PC-3 (cell line): ENCODE measurements at regions not wholly inside any gene's neighbourhood (a gene's known extent, or its start where the extent isn't known, plus 50 kb on each side); places are given as distances from the start of the nearest gene placed in this dataset.

Experiments used
- ATAC-seq: fragments of 200-7000 bp; cut with Tn5 transposase; 2 replicates; pipeline ENCODE4 v1.9.1; 2020; ENCODE audit warnings: mild to moderate bottlenecking, moderate library complexity
- BruUV-seq: library from RNA; stranded (reverse); fragments of 400-500 nt; replicated peaks from 2 replicates; lab custom pipeline; 2021; lab: Mats Ljungman, UMichigan
- CTCF ChIA-PET: fragments of 300-600 bp; sonication (Branson Sonifier 250); formaldehyde crosslinking; loops from one replicate; lab custom pipeline; 2022; ENCODE audit warnings: antibody characterized with exemption; lab: Charles Lee
- POLR2A ChIA-PET: fragments of 300-600 bp; sonication (Branson Sonifier 250); formaldehyde crosslinking; loops from one replicate; lab custom pipeline; 2022; ENCODE audit warnings: antibody characterized with exemption; ENCODE audit not compliant: unreplicated experiment; lab: Charles Lee
- DNase-seq: peaks from one replicate; pipeline ENCODE4 v3.0.0-alpha.2; 2015
- H2AFZ ChIP-seq: fragments of 300-600 bp; sonication (generic); 2 replicates; pipeline ENCODE4 v1.6.0; 2016; ENCODE audit warnings: antibody characterized with exemption, low read length
- H3F3A ChIP-seq: fragments of 300-600 bp; sonication (generic); one replicate; pipeline ENCODE4 v1.6.0; 2017; ENCODE audit warnings: antibody characterized with exemption, low read length, control low read depth, mild to moderate bottlenecking; ENCODE audit not compliant: unreplicated experiment
- H3K27ac ChIP-seq: fragments of 300-600 bp; sonication (generic); 2 replicates; pipeline ENCODE4 v1.5.1; 2016; ENCODE audit warnings: mild to moderate bottlenecking, low read length
- H3K27me3 ChIP-seq: fragments of 300-600 bp; sonication (generic); 2 replicates; pipeline ENCODE4 v1.6.1; 2016; ENCODE audit warnings: low read length, mixed read lengths
- H3K36me3 ChIP-seq: fragments of 300-600 bp; sonication (generic); 2 replicates; pipeline ENCODE4 v1.6.1; 2016; ENCODE audit warnings: low read depth, mixed run types, low read length, mixed read lengths
- H3K4me1 ChIP-seq: fragments of 300-600 bp; sonication (generic); 2 replicates; pipeline ENCODE4 v1.5.1; 2016; ENCODE audit warnings: low read length; ENCODE audit not compliant: insufficient read depth
- H3K4me2 ChIP-seq: fragments of 300-600 bp; sonication (generic); 2 replicates; pipeline ENCODE4 v1.6.0; 2016; ENCODE audit warnings: low read length
- H3K4me3 ChIP-seq: fragments of 300-600 bp; sonication (generic); 2 replicates; pipeline ENCODE4 v1.5.1; 2016; ENCODE audit warnings: mild to moderate bottlenecking, low read length, mixed read lengths
- H3K79me2 ChIP-seq: fragments of 300-600 bp; sonication (generic); 2 replicates; pipeline ENCODE4 v1.6.1; 2017; ENCODE audit warnings: low read length, mixed read lengths
- H3K9ac ChIP-seq: fragments of 300-600 bp; sonication (generic); 2 replicates; pipeline ENCODE4 v1.6.0; 2016; ENCODE audit warnings: mild to moderate bottlenecking, low read length
- H3K9me2 ChIP-seq: fragments of 300-600 bp; sonication (generic); replicated peaks from 2 replicates; pipeline ENCODE4 v1.6.1; 2016; ENCODE audit warnings: mixed run types, low read length, mixed read lengths
- H3K9me3 ChIP-seq: fragments of 300-600 bp; sonication (generic); 2 replicates; pipeline ENCODE4 v1.6.1; 2016; ENCODE audit warnings: low read length, mixed read lengths
- H4K20me1 ChIP-seq: fragments of 300-600 bp; sonication (generic); 2 replicates; pipeline ENCODE4 v1.6.1; 2016; ENCODE audit warnings: low read length, mixed read lengths
- CTCF ChIP-seq: fragments of 300-600 bp; sonication (generic); conservative IDR thresholded peaks from 2 replicates; pipeline ENCODE4 v1.5.1; 2017; ENCODE audit warnings: antibody characterized with exemption, low read depth, mild to moderate bottlenecking, low read length
- EZH2 ChIP-seq: fragments of 300-600 bp; sonication (generic); IDR thresholded peaks from one replicate; pipeline ENCODE4 v1.6.1; 2017; ENCODE audit warnings: antibody characterized with exemption, mild to moderate bottlenecking, low read length; ENCODE audit not compliant: unreplicated experiment
- EZH2phosphoT487 ChIP-seq: fragments of 300-600 bp; sonication (generic); IDR thresholded peaks from 2 replicates; pipeline ENCODE4 v1.6.1; 2018; ENCODE audit warnings: mild to moderate bottlenecking, antibody characterized with exemption, low read length, borderline replicate concordance
- intact Hi-C: fragments of 100-400 bp; cut with micrococcal nuclease; formaldehyde crosslinking; loops from 2 replicates; pipeline ENCODE4 v1.9.0; 2023

GRCh38 chr7:41566581-41566980 lies 136.3 kb downstream of the INHBA start:
- H3K36me3 ChIP-seq = no peaks in the 10 kb centered on the region
- POLR2A ChIA-PET = no interaction called here
- H3K4me1 ChIP-seq = peaks cover 16% of the 10 kb centered on the region; the same call in 1 of the 2 replicates
- no peak overlapping the region for H3K9ac ChIP-seq
- H2AFZ ChIP-seq = no peak overlapping the region
- H3K79me2 ChIP-seq = no peaks in the 10 kb centered on the region
- H3K27ac ChIP-seq = no peak overlapping the region
- H4K20me1 ChIP-seq = no peaks in the 10 kb centered on the region
- no peaks in the 10 kb centered on the region for H3K27me3 ChIP-seq
- no peaks in the 10 kb centered on the region for H3K9me3 ChIP-seq
- CTCF ChIA-PET = no interaction called here
- intact Hi-C loops = no loop called here
- no peaks in the 10 kb centered on the region for H3F3A ChIP-seq
- ATAC-seq (no peak), DNase-seq (no peak)
- H3K4me3 ChIP-seq = no peak overlapping the region
- no TSS peak for BruUV-seq
- TF ChIP-seq CTCF = no peak
- no peak for TF ChIP-seq EZH2phosphoT487
- TF ChIP-seq EZH2 = no peak
- H3K9me2 ChIP-seq = no peaks in the 10 kb centered on the region
- no peak overlapping the region for H3K4me2 ChIP-seq

- no peaks in the 10 kb centered on the region for H3K36me3 ChIP-seq
- TF ChIP-seq CTCF (no peak), EZH2 (no peak), EZH2phosphoT487 (no peak)
- H3K27ac ChIP-seq = no peak overlapping the region
- peaks cover 8% of the 10 kb centered on the region; the same call in 1 of the 2 replicates for H3K4me1 ChIP-seq
- ChIA-PET POLR2A (no interaction called here), CTCF (no interaction called here)
- ATAC-seq = no peak
- no peaks in the 10 kb centered on the region for H4K20me1 ChIP-seq
- H3K9me2 ChIP-seq = no peaks in the 10 kb centered on the region
- H3K27me3 ChIP-seq = no peaks in the 10 kb centered on the region
- H3K4me3 ChIP-seq = no peak overlapping the region
- intact Hi-C loops = no loop called here
- no peaks in the 10 kb centered on the region for H3K79me2 ChIP-seq
- no peak for DNase-seq
- H2AFZ ChIP-seq = no peak overlapping the region
- H3K4me2 ChIP-seq = no peak overlapping the region
- BruUV-seq = no TSS peak
- no peaks in the 10 kb centered on the region for H3K9me3 ChIP-seq
- no peak overlapping the region for H3K9ac ChIP-seq
- H3F3A ChIP-seq = no peaks in the 10 kb centered on the region
These were observed 137.2 kb downstream of the INHBA start for GRCh38 chr7:41565655-41566054.

GRCh38 chr7:41559426-41559825 lies 143.5 kb downstream of the INHBA start:
- DNase-seq (peak; percentile 67), ATAC-seq (no peak)
- H3K9me3 ChIP-seq = no peaks in the 10 kb centered on the region
- H3K9me2 ChIP-seq = no peaks in the 10 kb centered on the region
- no peaks in the 10 kb centered on the region for H3F3A ChIP-seq
- H3K27me3 ChIP-seq = no peaks in the 10 kb centered on the region
- H3K36me3 ChIP-seq = no peaks in the 10 kb centered on the region
- 0 out of 2 replicates have a peak, but pooled peaks cover 6% of the 10 kb centered on the region for H3K4me1 ChIP-seq
- ChIA-PET CTCF (no interaction called here), POLR2A (no interaction called here)
- no peaks in the 10 kb centered on the region for H3K79me2 ChIP-seq
- BruUV-seq = no TSS peak
- TF ChIP-seq CTCF (no peak), EZH2phosphoT487 (no peak), EZH2 (no peak)
- no peaks in the 10 kb centered on the region for H4K20me1 ChIP-seq
- no peak overlapping the region for H3K9ac ChIP-seq
- no peak overlapping the region for H3K27ac ChIP-seq
- H3K4me3 ChIP-seq = no peak overlapping the region
- no peak overlapping the region for H2AFZ ChIP-seq
- H3K4me2 ChIP-seq = no peak overlapping the region
- intact Hi-C loops = no loop called here
